Thyroid gland (tissue), 4 donors: ENCODE measurements at regions not wholly inside any gene's neighbourhood (a gene's known extent, or its start where the extent isn't known, plus 50 kb on each side); places are given as distances from the start of the nearest gene placed in this dataset.

Source experiments
- DNase-seq, 2 donors: peaks; one replicate each; pipeline ENCODE4 v3.0.0-alpha.2; 2019
- H3K27ac ChIP-seq, 3 donors: fragments of 200-600 bp; sonication (generic); 1 replicate in 2 of 3; 2 replicates in 1 of 3; pipeline ENCODE4 v1.5.1; 2016 to 2019; ENCODE audit warnings: mild to moderate bottlenecking in 1 of 3, moderate library complexity in 1 of 3
- H3K27me3 ChIP-seq: fragments of 200-600 bp; sonication (generic); one replicate; pipeline ENCODE4 v1.5.1; 2019
- H3K36me3 ChIP-seq, 2 donors: fragments of 200-600 bp; sonication (generic); one replicate each; pipeline ENCODE4 v1.5.1; 2016 to 2019
- H3K4me1 ChIP-seq, 2 donors: fragments of 200-600 bp; sonication (generic); one replicate each; pipeline ENCODE4 v1.5.1; 2017 to 2019
- H3K4me3 ChIP-seq, 3 donors: fragments of 200-600 bp; sonication (generic); replicated peaks in 1 of 3; 1 replicate in 2 of 3; 2 replicates in 1 of 3; pipeline ENCODE4 v1.5.1; 2016; ENCODE audit warnings: mild to moderate bottlenecking in 1 of 3
- H3K9me3 ChIP-seq: fragments of 200-600 bp; sonication (generic); one replicate; pipeline ENCODE4 v1.5.1; 2017
- CTCF ChIP-seq, 6 experiments: fragments of 200-600 bp in 3 of 6; fragments of 450-650 bp in 3 of 6; sonication (generic) in 3 of 6; IDR thresholded peaks; one replicate each; pipeline ENCODE4 v1.5.1; 2016 to 2019; ENCODE audit warnings: antibody characterized with exemption in 6 of 6, mild to moderate bottlenecking in 2 of 6, inconsistent platforms in 1 of 6, moderate library complexity in 1 of 6
- POLR2A ChIP-seq, 2 donors: fragments of 450-650 bp; IDR thresholded peaks; one replicate each; pipeline ENCODE4 v1.6.1; 2017; ENCODE audit warnings: antibody characterized with exemption in 2 of 2, mild to moderate bottlenecking in 2 of 2, moderate library complexity in 1 of 2
- WGBS, 2 donors: methylation state at CpG; one replicate each; pipeline ENCODE4 v1.1.5; 2017; 5-methylcytosine and 5-hydroxymethylcytosine counted together
- intact Hi-C: fragments of 100-400 bp; cut with DNase I; formaldehyde crosslinking; loops from one replicate; pipeline ENCODE4 v1.15.1; 2023

- TF ChIP-seq POLR2A (IDR thresholded peaks at IDR 0.05) = no peak
- TF ChIP-seq CTCF (IDR thresholded peaks at IDR 0.05) = no peak
- H3K27me3 ChIP-seq = no peaks in the 10 kb centered on the region
- no peak overlapping the region for H3K27ac ChIP-seq
- H3K4me3 ChIP-seq = no peak overlapping the region
- no peaks in the 10 kb centered on the region for H3K4me1 ChIP-seq
- no peaks in the 10 kb centered on the region for H3K36me3 ChIP-seq
- intact Hi-C loops = no loop called here
- WGBS, 2 donors = 91 to 92% methylated on average over 5 of the region's 5 CpGs
- no peaks in the 10 kb centered on the region for H3K9me3 ChIP-seq
- DNase-seq = no peak
Measured at GRCh38 chr10:130952086-130952485, 359.4 kb downstream of the TCERG1L start.

- H3K36me3 ChIP-seq = no peaks in the 10 kb centered on the region
- H3K27ac ChIP-seq = no peak overlapping the region
- 64 to 79% methylated on average over 8 of the region's 8 CpGs for WGBS, 2 donors
- no peaks in the 10 kb centered on the region for H3K9me3 ChIP-seq
- DNase-seq = no peak
- no peak overlapping the region for H3K4me3 ChIP-seq
- intact Hi-C loops = no loop called here
- TF ChIP-seq POLR2A (IDR thresholded peaks at IDR 0.05) (no peak), CTCF (IDR thresholded peaks at IDR 0.05) (no peak)
- H3K27me3 ChIP-seq = no peaks in the 10 kb centered on the region
- H3K4me1 ChIP-seq = no peaks in the 10 kb centered on the region
Measured at GRCh38 chr10:130954326-130954905, 357.1 kb downstream of the TCERG1L start.

- WGBS, 2 donors = 55 to 68% methylated on average over 8 of the region's 8 CpGs
- Histone ChIP-seq H3K27me3 (no peaks in the 10 kb centered on the region), H3K9me3 (no peaks in the 10 kb centered on the region), H3K4me3 (no peak overlapping the region), H3K36me3 (no peaks in the 10 kb centered on the region), H3K27ac (no peak overlapping the region), H3K4me1 (no peaks in the 10 kb centered on the region)
- TF ChIP-seq POLR2A (IDR thresholded peaks at IDR 0.05) (no peak), CTCF (IDR thresholded peaks at IDR 0.05) (no peak)
- DNase-seq = no peak
- intact Hi-C loops = no loop called here
Measured at GRCh38 chr10:130956251-130956650, 355.3 kb downstream of the TCERG1L start.

- 66 to 81% methylated on average over 5 of the region's 5 CpGs for WGBS, 2 donors
Measured at GRCh38 chr10:130957423-130957822, 354.1 kb downstream of the TCERG1L start.

GRCh38 chr10:130958003-130958402, 353.5 kb downstream of the TCERG1L start:
- Histone ChIP-seq H3K27me3 (no peaks in the 10 kb centered on the region), H3K9me3 (no peaks in the 10 kb centered on the region), H3K4me1 (no peaks in the 10 kb centered on the region), H3K27ac (no peak overlapping the region), H3K4me3 (no peak overlapping the region), H3K36me3 (no peaks in the 10 kb centered on the region)
- TF ChIP-seq POLR2A (IDR thresholded peaks at IDR 0.05) (no peak), CTCF (IDR thresholded peaks at IDR 0.05) (no peak)
- WGBS, 2 donors = 72 to 73% methylated on average over 6 of the region's 6 CpGs
- intact Hi-C loops = no loop called here
- DNase-seq = no peak

More at GRCh38 chr10:130957423-130957822, 354.1 kb downstream of the TCERG1L start:
- Histone ChIP-seq H3K36me3 (no peaks in the 10 kb centered on the region), H3K4me3 (no peak overlapping the region), H3K27me3 (no peaks in the 10 kb centered on the region), H3K9me3 (no peaks in the 10 kb centered on the region), H3K27ac (no peak overlapping the region), H3K4me1 (no peaks in the 10 kb centered on the region)
- TF ChIP-seq CTCF (IDR thresholded peaks at IDR 0.05) (no peak), POLR2A (IDR thresholded peaks at IDR 0.05) (no peak)
- DNase-seq = no peak
- intact Hi-C loops = no loop called here
